Spleen (tissue), 7 donors: ENCODE measurements at regions not wholly inside any gene's neighbourhood (a gene's known extent, or its start where the extent isn't known, plus 50 kb on each side); places are given as distances from the start of the nearest gene placed in this dataset.

Experiments used
- CTCF ChIP-seq, 11 experiments: fragments of 200-600 bp in 7 of 11; fragments of 450-650 bp in 4 of 11; sonication (generic) in 4 of 11; IDR thresholded peaks in 8 of 11; conservative IDR thresholded peaks in 3 of 11; 1 replicate in 7 of 11; 2 replicates in 4 of 11; pipeline versions ENCODE4 v1.4.0 to v1.8.0; 2016 to 2021; ENCODE audit warnings: antibody characterized with exemption in 11 of 11, inconsistent platforms in 4 of 11, mild to moderate bottlenecking in 1 of 11
- POLR2A ChIP-seq, 3 donors: fragments of 450-650 bp; IDR thresholded peaks; one replicate each; pipeline ENCODE4 v1.5.1; 2017; ENCODE audit warnings: antibody characterized with exemption in 3 of 3, mild to moderate bottlenecking in 1 of 3
- POLR2AphosphoS5 ChIP-seq, 3 donors: sonication (generic); formaldehyde crosslinking; IDR thresholded peaks; one replicate each; pipeline ENCODE4 v1.5.1; 2017; ENCODE audit warnings: antibody characterized with exemption in 3 of 3
- donor health status: DM: no; HTN: no; CAD: no; lungs with moderate emphysema.
- donor health status: DM: no; HTN: no; CAD: no.
- donor health status: DM: no; HTN: no; CAD: no.

GRCh38 chrX:107559506-107559905 lies 68.8 kb upstream of the PRPS1 start:
- TF ChIP-seq CTCF (IDR thresholded peaks at IDR 0.05 in 8 of 11, conservative IDR thresholded peaks at IDR 0.05 in 3 of 11) (no peak), POLR2AphosphoS5 (IDR thresholded peaks at IDR 0.05) (no peak), POLR2A (IDR thresholded peaks at IDR 0.05) (no peak)
